ENCODE measurements at regions not wholly inside any gene's neighbourhood (a gene's known extent, or its start where the extent isn't known, plus 50 kb on each side); places are given as distances from the start of the nearest gene placed in this dataset.

DNA sequence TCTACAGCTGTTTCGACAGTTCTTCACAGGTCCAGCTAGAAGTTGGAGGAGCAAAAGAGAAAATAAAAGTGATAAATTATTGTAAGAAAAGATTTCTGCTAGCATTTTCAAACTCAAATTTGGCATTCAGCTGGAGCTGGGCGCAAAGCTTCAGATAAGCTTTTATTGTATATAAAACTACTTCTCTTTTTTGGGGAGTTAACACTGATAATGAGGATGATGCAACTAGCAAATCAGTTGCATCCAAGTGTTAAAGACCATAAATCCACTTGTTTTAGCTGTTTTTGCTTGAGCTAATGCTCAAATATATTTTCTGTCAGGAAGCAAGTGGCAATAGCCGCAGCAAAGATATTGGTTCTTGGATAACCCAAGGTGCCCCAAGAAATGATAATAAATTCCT is 127.1 kb upstream of the PKN2 start:
- Histone ChIP-seq H3K27me3 (ENCODE audit: insufficient read depth, poor library complexity, severe bottlenecking) (peaks cover 2% of the 10 kb centered on the region), H3K27ac (replicated peaks) (no peak overlapping the region), H3K4me3 (replicated peaks; ENCODE audit: insufficient read depth, low read length) (no peak overlapping the region)
- peak in 1 of 2 experiments; percentile 2 for DNase-seq (ENCODE audit: low read depth in 1 of 2, low spot score in 1 of 2)
- TF ChIP-seq POLR2AphosphoS5 (IDR thresholded peaks at IDR 0.05; ENCODE audit: low read depth) (no peak), SPI1 (IDR thresholded peaks at IDR 0.05; ENCODE audit: borderline replicate concordance, low read depth) (no peak), GABPA (IDR thresholded peaks at IDR 0.05; ENCODE audit: low read depth) (no peak)
- TF ChIP-seq, protein P1, sequence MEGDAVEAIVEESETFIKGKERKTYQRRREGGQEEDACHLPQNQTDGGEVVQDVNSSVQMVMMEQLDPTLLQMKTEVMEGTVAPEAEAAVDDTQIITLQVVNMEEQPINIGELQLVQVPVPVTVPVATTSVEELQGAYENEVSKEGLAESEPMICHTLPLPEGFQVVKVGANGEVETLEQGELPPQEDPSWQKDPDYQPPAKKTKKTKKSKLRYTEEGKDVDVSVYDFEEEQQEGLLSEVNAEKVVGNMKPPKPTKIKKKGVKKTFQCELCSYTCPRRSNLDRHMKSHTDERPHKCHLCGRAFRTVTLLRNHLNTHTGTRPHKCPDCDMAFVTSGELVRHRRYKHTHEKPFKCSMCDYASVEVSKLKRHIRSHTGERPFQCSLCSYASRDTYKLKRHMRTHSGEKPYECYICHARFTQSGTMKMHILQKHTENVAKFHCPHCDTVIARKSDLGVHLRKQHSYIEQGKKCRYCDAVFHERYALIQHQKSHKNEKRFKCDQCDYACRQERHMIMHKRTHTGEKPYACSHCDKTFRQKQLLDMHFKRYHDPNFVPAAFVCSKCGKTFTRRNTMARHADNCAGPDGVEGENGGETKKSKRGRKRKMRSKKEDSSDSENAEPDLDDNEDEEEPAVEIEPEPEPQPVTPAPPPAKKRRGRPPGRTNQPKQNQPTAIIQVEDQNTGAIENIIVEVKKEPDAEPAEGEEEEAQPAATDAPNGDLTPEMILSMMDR (IDR thresholded peaks at IDR 0.05; ENCODE audit: insufficient read depth, low read length): no peak
- TF ChIP-seq, protein P2, sequence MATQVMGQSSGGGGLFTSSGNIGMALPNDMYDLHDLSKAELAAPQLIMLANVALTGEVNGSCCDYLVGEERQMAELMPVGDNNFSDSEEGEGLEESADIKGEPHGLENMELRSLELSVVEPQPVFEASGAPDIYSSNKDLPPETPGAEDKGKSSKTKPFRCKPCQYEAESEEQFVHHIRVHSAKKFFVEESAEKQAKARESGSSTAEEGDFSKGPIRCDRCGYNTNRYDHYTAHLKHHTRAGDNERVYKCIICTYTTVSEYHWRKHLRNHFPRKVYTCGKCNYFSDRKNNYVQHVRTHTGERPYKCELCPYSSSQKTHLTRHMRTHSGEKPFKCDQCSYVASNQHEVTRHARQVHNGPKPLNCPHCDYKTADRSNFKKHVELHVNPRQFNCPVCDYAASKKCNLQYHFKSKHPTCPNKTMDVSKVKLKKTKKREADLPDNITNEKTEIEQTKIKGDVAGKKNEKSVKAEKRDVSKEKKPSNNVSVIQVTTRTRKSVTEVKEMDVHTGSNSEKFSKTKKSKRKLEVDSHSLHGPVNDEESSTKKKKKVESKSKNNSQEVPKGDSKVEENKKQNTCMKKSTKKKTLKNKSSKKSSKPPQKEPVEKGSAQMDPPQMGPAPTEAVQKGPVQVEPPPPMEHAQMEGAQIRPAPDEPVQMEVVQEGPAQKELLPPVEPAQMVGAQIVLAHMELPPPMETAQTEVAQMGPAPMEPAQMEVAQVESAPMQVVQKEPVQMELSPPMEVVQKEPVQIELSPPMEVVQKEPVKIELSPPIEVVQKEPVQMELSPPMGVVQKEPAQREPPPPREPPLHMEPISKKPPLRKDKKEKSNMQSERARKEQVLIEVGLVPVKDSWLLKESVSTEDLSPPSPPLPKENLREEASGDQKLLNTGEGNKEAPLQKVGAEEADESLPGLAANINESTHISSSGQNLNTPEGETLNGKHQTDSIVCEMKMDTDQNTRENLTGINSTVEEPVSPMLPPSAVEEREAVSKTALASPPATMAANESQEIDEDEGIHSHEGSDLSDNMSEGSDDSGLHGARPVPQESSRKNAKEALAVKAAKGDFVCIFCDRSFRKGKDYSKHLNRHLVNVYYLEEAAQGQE (IDR thresholded peaks at IDR 0.05; ENCODE audit: insufficient replicate concordance, low read depth): no peak

DNA sequence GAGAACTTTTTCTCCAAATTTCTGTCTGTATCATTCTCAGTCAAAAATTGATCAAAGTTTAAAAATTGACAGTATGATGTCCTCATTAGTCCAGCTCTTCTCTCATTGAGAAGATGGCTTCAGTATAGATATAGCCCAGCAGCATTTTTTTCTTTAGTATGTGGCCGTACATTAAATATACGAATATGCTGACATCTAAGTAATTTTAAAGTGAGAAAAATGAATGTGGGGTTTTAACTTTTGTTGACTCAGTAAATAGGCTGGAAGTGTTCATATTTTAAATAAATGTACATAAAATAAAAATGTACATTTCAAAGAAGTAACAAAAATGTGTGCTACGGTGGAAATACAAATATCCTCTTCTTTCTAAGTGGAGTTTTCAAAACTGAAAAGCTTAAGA is 123.5 kb upstream of the PKN2 start:
- no peak for DNase-seq (ENCODE audit: low read depth in 1 of 2, low spot score in 1 of 2)
- peaks cover 5% of the 10 kb centered on the region for H3K27me3 ChIP-seq (ENCODE audit: insufficient read depth, poor library complexity, severe bottlenecking)
- H3K4me3 ChIP-seq (replicated peaks; ENCODE audit: insufficient read depth, low read length): no peak overlapping the region
- no peak overlapping the region for H3K27ac ChIP-seq (replicated peaks)
- TF ChIP-seq, protein P2 (IDR thresholded peaks at IDR 0.05; ENCODE audit: insufficient replicate concordance, low read depth): no peak
- TF ChIP-seq POLR2AphosphoS5 (IDR thresholded peaks at IDR 0.05; ENCODE audit: low read depth): no peak
- no peak for TF ChIP-seq SPI1 (IDR thresholded peaks at IDR 0.05; ENCODE audit: borderline replicate concordance, low read depth)
- no peak for TF ChIP-seq GABPA (IDR thresholded peaks at IDR 0.05; ENCODE audit: low read depth)
- TF ChIP-seq, protein P1 (IDR thresholded peaks at IDR 0.05; ENCODE audit: insufficient read depth, low read length): no peak

DNA sequence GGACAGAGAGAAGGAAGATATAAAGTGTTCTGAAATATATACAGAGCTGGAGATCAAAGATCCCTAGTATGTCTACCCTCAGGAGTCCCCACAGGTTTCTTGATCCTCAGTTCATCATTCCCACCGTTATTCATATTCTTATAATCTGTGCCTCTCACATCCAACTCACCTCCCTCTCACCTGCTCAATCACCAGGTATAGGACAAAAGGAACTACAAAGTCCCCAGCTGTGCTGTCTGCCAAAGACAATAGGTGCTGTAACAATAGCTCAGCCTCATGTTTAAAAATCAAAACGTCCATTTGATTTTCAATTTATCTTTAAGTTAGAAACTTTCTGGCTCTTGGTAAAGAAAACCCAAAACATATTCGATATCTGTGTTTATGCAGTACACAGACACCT is 121.1 kb upstream of the PKN2 start:
- no peak overlapping the region for H3K27ac ChIP-seq (replicated peaks)
- DNase-seq (ENCODE audit: low read depth in 1 of 2, low spot score in 1 of 2): no peak
- TF ChIP-seq, protein P1 (IDR thresholded peaks at IDR 0.05; ENCODE audit: insufficient read depth, low read length): no peak
- TF ChIP-seq GABPA (IDR thresholded peaks at IDR 0.05; ENCODE audit: low read depth): no peak
- TF ChIP-seq, protein P2 (IDR thresholded peaks at IDR 0.05; ENCODE audit: insufficient replicate concordance, low read depth): no peak
- TF ChIP-seq SPI1 (IDR thresholded peaks at IDR 0.05; ENCODE audit: borderline replicate concordance, low read depth): no peak
- no peak for TF ChIP-seq POLR2AphosphoS5 (IDR thresholded peaks at IDR 0.05; ENCODE audit: low read depth)
- no peak overlapping the region for H3K4me3 ChIP-seq (replicated peaks; ENCODE audit: insufficient read depth, low read length)
- peaks cover 7% of the 10 kb centered on the region for H3K27me3 ChIP-seq (ENCODE audit: insufficient read depth, poor library complexity, severe bottlenecking)

Data from HL-60 (cell line).